Osteoblast (primary cell): ENCODE measurements at regions not wholly inside any gene's neighbourhood (a gene's known extent, or its start where the extent isn't known, plus 50 kb on each side); places are given as distances from the start of the nearest gene placed in this dataset.

Experiments
- DNase-seq: peaks from one replicate; pipeline ENCODE4 v3.0.0; 2011; ENCODE audit warnings: low spot score, mixed read lengths; ENCODE audit not compliant: insufficient read length; ENCODE audit errors: missing footprints
- H2AFZ ChIP-seq: 2 replicates; pipeline ENCODE4 v1.6.0; 2011; ENCODE audit warnings: mild to moderate bottlenecking, low read length
- H3K27ac ChIP-seq: 2 replicates; pipeline ENCODE4 v1.5.1; 2011; ENCODE audit warnings: mild to moderate bottlenecking, low read depth, low read length, moderate library complexity
- H3K27me3 ChIP-seq: 2 replicates; pipeline ENCODE4 v1.6.0; 2012; ENCODE audit warnings: mild to moderate bottlenecking, control low read depth, inconsistent platforms, low read length, moderate library complexity; ENCODE audit not compliant: insufficient read depth
- H3K36me3 ChIP-seq: 2 replicates; pipeline ENCODE4 v1.5.1; 2011; ENCODE audit warnings: mild to moderate bottlenecking, low read length, control low read depth, moderate library complexity; ENCODE audit not compliant: insufficient read depth
- H3K4me1 ChIP-seq: 2 replicates; pipeline ENCODE4 v1.5.1; 2011; ENCODE audit warnings: mild to moderate bottlenecking, low read length, control low read depth, moderate library complexity; ENCODE audit not compliant: insufficient read depth
- H3K4me2 ChIP-seq: 2 replicates; pipeline ENCODE4 v1.6.0; 2011; ENCODE audit warnings: mild to moderate bottlenecking, low read length; ENCODE audit not compliant: insufficient read depth
- H3K4me3 ChIP-seq: fragments of 200-600 bp; sonication (generic); 3 replicates; pipeline ENCODE4 v1.5.1; 2012; ENCODE audit warnings: mild to moderate bottlenecking, low read length, inconsistent platforms; ENCODE audit not compliant: insufficient read depth
- H3K79me2 ChIP-seq: 2 replicates; pipeline ENCODE4 v1.6.0; 2012; ENCODE audit warnings: mild to moderate bottlenecking, low read length, control low read depth, inconsistent platforms; ENCODE audit not compliant: insufficient read depth
- H3K9me3 ChIP-seq: 2 replicates; pipeline ENCODE4 v1.5.1; 2011; ENCODE audit warnings: low read depth, low read length, control low read depth
- H4K20me1 ChIP-seq: 2 replicates; pipeline ENCODE4 v1.6.0; 2012; ENCODE audit warnings: mild to moderate bottlenecking, low read length, control low read depth; ENCODE audit not compliant: insufficient read depth
- TF ChIP-seq, protein P1 (sequence below): IDR thresholded peaks from 2 replicates; pipeline ENCODE4 v1.5.1; 2011; ENCODE audit warnings: mild to moderate bottlenecking, low read depth, low read length, moderate library complexity; ENCODE audit errors: extremely low read depth

DNA sequence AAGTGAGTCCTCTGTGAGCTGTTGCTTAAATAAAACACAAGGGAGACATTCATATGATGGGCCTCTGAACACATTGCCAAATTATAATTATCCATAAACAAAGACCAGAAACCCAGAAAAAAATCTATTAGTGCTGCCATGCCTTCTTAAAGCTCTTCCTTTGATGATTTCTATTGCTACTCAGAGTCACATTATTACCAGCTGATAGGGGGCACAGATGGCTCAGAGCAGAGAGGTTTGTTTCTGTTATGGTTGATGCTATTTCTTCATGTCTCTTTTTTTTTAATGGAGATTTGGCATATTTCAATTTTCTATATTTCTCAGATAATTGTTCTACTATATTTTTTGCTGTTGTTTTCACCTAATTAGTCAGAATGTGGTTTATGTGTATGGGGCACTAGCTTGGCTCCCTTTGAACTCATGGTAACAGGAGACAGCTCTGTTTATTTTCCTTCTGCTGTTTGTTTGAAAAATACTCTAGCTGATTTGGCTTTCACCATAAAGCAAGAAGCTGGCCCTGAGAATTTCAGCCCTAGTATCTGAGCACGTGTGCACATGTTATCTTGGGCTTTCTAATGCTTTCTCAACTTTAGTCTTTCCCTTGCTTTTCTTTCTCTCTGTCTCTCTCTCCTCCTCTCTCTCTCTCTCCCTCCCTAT, 568.8 kb downstream of the PPARGC1A start:
- no peaks in the 10 kb centered on the region for H3K4me1 ChIP-seq
- H3K27me3 ChIP-seq, result no peaks in the 10 kb centered on the region
- TF ChIP-seq, protein P1, sequence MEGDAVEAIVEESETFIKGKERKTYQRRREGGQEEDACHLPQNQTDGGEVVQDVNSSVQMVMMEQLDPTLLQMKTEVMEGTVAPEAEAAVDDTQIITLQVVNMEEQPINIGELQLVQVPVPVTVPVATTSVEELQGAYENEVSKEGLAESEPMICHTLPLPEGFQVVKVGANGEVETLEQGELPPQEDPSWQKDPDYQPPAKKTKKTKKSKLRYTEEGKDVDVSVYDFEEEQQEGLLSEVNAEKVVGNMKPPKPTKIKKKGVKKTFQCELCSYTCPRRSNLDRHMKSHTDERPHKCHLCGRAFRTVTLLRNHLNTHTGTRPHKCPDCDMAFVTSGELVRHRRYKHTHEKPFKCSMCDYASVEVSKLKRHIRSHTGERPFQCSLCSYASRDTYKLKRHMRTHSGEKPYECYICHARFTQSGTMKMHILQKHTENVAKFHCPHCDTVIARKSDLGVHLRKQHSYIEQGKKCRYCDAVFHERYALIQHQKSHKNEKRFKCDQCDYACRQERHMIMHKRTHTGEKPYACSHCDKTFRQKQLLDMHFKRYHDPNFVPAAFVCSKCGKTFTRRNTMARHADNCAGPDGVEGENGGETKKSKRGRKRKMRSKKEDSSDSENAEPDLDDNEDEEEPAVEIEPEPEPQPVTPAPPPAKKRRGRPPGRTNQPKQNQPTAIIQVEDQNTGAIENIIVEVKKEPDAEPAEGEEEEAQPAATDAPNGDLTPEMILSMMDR, result no peak
- no peaks in the 10 kb centered on the region for H3K9me3 ChIP-seq
- H4K20me1 ChIP-seq, result no peaks in the 10 kb centered on the region
- no peak overlapping the region for H3K27ac ChIP-seq
- DNase-seq, result no peak
- H3K4me3 ChIP-seq, result no peak overlapping the region
- no peak overlapping the region for H3K4me2 ChIP-seq
- H2AFZ ChIP-seq, result no peak overlapping the region
- H3K79me2 ChIP-seq, result no peaks in the 10 kb centered on the region
- no peaks in the 10 kb centered on the region for H3K36me3 ChIP-seq

DNA sequence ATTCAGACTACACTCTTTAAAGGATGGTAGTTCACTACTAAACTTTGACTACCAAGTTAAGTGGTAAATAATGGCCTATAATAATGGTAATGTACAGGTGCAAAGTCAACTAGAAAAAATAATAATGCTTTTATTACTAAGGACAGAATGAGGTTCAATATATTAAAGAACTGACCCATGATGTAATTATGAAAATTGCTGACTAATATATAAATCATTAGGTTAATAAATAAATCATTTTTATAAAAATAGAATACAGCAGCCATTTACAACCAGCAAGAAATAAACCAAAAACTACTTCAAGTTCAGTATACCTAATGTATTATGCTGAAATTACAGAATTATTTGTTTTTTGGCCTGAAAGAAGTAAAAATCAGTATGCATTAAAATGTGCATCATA, 577.2 kb downstream of the PPARGC1A start:
- Histone ChIP-seq H3K79me2 (no peaks in the 10 kb centered on the region), H2AFZ (no peak overlapping the region), H3K4me3 (no peak overlapping the region), H3K9me3 (no peaks in the 10 kb centered on the region), H3K27me3 (no peaks in the 10 kb centered on the region), H3K4me2 (no peak overlapping the region), H3K4me1 (no peaks in the 10 kb centered on the region), H4K20me1 (no peaks in the 10 kb centered on the region), H3K27ac (no peak overlapping the region), H3K36me3 (no peaks in the 10 kb centered on the region)
- DNase-seq, result no peak
- TF ChIP-seq, protein P1, result no peak

DNA sequence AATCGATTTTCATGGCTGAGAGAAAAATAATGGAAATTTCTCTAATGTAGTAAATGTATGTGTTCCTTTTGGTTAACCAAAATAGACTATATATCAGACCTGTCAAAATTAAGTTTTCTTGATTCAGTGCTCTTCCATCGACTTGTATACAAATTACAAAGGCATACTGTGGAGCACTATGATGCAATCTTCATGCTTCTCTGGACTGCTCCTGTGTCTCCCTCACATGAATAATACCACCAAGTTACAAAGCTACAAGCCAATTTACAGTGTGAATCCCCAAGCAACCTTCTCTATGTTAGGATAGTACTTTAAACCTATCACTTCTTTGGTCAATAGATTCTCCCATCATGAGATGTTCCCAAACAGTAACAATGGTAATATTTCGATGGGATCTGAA, 577.9 kb downstream of the PPARGC1A start:
- H4K20me1 ChIP-seq, result no peaks in the 10 kb centered on the region
- no peaks in the 10 kb centered on the region for H3K27me3 ChIP-seq
- no peaks in the 10 kb centered on the region for H3K9me3 ChIP-seq
- H2AFZ ChIP-seq, result no peak overlapping the region
- H3K27ac ChIP-seq, result no peak overlapping the region
- DNase-seq, result no peak
- TF ChIP-seq, protein P1, result no peak
- H3K4me2 ChIP-seq, result no peak overlapping the region
- H3K4me1 ChIP-seq, result no peaks in the 10 kb centered on the region
- H3K36me3 ChIP-seq, result no peaks in the 10 kb centered on the region
- H3K79me2 ChIP-seq, result no peaks in the 10 kb centered on the region
- no peak overlapping the region for H3K4me3 ChIP-seq

DNA sequence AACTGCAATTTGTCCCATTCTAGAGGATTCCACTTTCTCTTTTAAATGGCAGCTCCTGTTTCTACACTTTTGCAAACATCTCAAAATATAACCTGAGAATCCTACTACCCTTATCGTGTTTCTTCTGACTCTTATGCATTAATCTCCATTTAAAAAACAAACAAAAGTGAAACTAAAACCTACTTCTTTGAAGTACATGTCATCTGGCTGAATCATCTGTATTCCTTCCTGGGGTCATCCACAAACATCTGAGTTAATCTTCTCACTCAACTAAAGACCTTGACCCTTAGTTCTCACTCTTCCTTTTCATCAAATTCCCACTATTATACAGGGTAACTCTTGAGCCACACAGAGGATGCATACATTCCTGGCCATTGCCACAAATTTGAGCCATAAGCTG, 584.8 kb downstream of the PPARGC1A start:
- Histone ChIP-seq H2AFZ (no peak overlapping the region), H3K27ac (no peak overlapping the region), H3K4me1 (no peaks in the 10 kb centered on the region), H3K27me3 (no peaks in the 10 kb centered on the region), H3K4me2 (peak overlapping the region; percentile 63), H3K36me3 (no peaks in the 10 kb centered on the region), H3K79me2 (no peaks in the 10 kb centered on the region), H3K9me3 (no peaks in the 10 kb centered on the region), H3K4me3 (no peak overlapping the region), H4K20me1 (no peaks in the 10 kb centered on the region)
- TF ChIP-seq, protein P1, result no peak
- no peak for DNase-seq
